Osteoblast (primary cell): ENCODE measurements at regions not wholly inside any gene's neighbourhood (a gene's known extent, or its start where the extent isn't known, plus 50 kb on each side); places are given as distances from the start of the nearest gene placed in this dataset.
A peak's percentile ranks its signal among the peaks of the same experiment; 100 is the strongest.

ENCODE experiments used
- DNase-seq: peaks from one replicate; pipeline ENCODE4 v3.0.0; 2011; ENCODE audit warnings: low spot score, mixed read lengths; ENCODE audit not compliant: insufficient read length; ENCODE audit errors: missing footprints
- H2AFZ ChIP-seq: 2 replicates; pipeline ENCODE4 v1.6.0; 2011; ENCODE audit warnings: mild to moderate bottlenecking, low read length
- H3K27ac ChIP-seq: 2 replicates; pipeline ENCODE4 v1.5.1; 2011; ENCODE audit warnings: mild to moderate bottlenecking, low read depth, low read length, moderate library complexity
- H3K27me3 ChIP-seq: 2 replicates; pipeline ENCODE4 v1.6.0; 2012; ENCODE audit warnings: mild to moderate bottlenecking, control low read depth, inconsistent platforms, low read length, moderate library complexity; ENCODE audit not compliant: insufficient read depth
- H3K36me3 ChIP-seq: 2 replicates; pipeline ENCODE4 v1.5.1; 2011; ENCODE audit warnings: mild to moderate bottlenecking, low read length, control low read depth, moderate library complexity; ENCODE audit not compliant: insufficient read depth
- H3K4me1 ChIP-seq: 2 replicates; pipeline ENCODE4 v1.5.1; 2011; ENCODE audit warnings: mild to moderate bottlenecking, low read length, control low read depth, moderate library complexity; ENCODE audit not compliant: insufficient read depth
- H3K4me2 ChIP-seq: 2 replicates; pipeline ENCODE4 v1.6.0; 2011; ENCODE audit warnings: mild to moderate bottlenecking, low read length; ENCODE audit not compliant: insufficient read depth
- H3K4me3 ChIP-seq: fragments of 200-600 bp; sonication (generic); 3 replicates; pipeline ENCODE4 v1.5.1; 2012; ENCODE audit warnings: mild to moderate bottlenecking, low read length, inconsistent platforms; ENCODE audit not compliant: insufficient read depth
- H3K79me2 ChIP-seq: 2 replicates; pipeline ENCODE4 v1.6.0; 2012; ENCODE audit warnings: mild to moderate bottlenecking, low read length, control low read depth, inconsistent platforms; ENCODE audit not compliant: insufficient read depth
- H3K9me3 ChIP-seq: 2 replicates; pipeline ENCODE4 v1.5.1; 2011; ENCODE audit warnings: low read depth, low read length, control low read depth
- H4K20me1 ChIP-seq: 2 replicates; pipeline ENCODE4 v1.6.0; 2012; ENCODE audit warnings: mild to moderate bottlenecking, low read length, control low read depth; ENCODE audit not compliant: insufficient read depth
- TF ChIP-seq, protein P1 (sequence below): IDR thresholded peaks from 2 replicates; pipeline ENCODE4 v1.5.1; 2011; ENCODE audit warnings: mild to moderate bottlenecking, low read depth, low read length, moderate library complexity; ENCODE audit errors: extremely low read depth

GRCh38 chr22:49014227-49015201 lies 813.2 kb downstream of the BRD1 start:
- Histone ChIP-seq H3K27me3 (no peaks in the 10 kb centered on the region), H2AFZ (no peak overlapping the region), H3K36me3 (no peaks in the 10 kb centered on the region), H3K9me3 (no peaks in the 10 kb centered on the region), H3K4me2 (no peak overlapping the region), H4K20me1 (no peaks in the 10 kb centered on the region), H3K79me2 (no peaks in the 10 kb centered on the region), H3K4me3 (no peak overlapping the region), H3K27ac (no peak overlapping the region), H3K4me1 (no peaks in the 10 kb centered on the region)
- TF ChIP-seq, protein P1, sequence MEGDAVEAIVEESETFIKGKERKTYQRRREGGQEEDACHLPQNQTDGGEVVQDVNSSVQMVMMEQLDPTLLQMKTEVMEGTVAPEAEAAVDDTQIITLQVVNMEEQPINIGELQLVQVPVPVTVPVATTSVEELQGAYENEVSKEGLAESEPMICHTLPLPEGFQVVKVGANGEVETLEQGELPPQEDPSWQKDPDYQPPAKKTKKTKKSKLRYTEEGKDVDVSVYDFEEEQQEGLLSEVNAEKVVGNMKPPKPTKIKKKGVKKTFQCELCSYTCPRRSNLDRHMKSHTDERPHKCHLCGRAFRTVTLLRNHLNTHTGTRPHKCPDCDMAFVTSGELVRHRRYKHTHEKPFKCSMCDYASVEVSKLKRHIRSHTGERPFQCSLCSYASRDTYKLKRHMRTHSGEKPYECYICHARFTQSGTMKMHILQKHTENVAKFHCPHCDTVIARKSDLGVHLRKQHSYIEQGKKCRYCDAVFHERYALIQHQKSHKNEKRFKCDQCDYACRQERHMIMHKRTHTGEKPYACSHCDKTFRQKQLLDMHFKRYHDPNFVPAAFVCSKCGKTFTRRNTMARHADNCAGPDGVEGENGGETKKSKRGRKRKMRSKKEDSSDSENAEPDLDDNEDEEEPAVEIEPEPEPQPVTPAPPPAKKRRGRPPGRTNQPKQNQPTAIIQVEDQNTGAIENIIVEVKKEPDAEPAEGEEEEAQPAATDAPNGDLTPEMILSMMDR, result no peak
- peak; percentile 47 for DNase-seq

- Histone ChIP-seq H3K9me3 (no peaks in the 10 kb centered on the region), H3K79me2 (no peaks in the 10 kb centered on the region), H3K4me1 (no peaks in the 10 kb centered on the region), H2AFZ (no peak overlapping the region), H3K4me3 (no peak overlapping the region), H3K27ac (no peak overlapping the region), H3K4me2 (no peak overlapping the region), H3K27me3 (no peaks in the 10 kb centered on the region), H3K36me3 (no peaks in the 10 kb centered on the region), H4K20me1 (no peaks in the 10 kb centered on the region)
- no peak for DNase-seq
- TF ChIP-seq, protein P1, result no peak
Observed at GRCh38 chr22:49013707-49014106, 814.0 kb downstream of the BRD1 start.

DNA sequence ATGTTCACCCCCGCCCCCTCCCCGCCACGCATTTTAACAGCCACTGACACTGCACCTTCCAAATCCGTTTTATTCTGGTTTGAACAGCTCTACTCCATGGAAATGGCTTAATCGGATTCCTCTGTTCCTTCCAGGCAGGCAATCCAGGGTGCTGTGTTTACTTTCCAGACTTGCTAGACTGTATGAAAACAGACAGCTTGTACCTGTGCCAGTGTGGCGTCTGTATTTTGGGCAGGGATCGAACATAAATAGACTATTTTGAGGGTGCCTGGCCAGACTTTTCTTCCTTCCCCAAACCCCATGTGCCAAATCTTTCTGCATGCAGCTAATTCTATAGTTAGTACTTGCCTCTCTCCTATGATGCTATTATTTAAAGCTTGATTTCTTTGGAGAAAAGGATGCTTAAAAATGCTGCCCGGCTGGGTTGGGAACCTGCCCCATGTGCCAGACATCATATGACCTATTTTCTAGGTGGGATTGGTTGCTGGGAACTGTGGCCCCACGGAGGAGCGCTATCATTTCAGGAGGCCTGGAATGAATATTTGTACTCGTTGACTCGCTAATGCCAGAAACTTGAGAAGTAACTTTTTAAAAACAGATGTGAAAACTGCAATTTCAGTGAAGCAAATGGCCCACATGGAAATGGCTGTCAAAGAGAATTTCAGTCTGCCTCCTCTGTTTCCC lies 814.8 kb downstream of the BRD1 start:
- Histone ChIP-seq H3K27ac (no peak overlapping the region), H3K9me3 (no peaks in the 10 kb centered on the region), H3K36me3 (no peaks in the 10 kb centered on the region), H3K27me3 (no peaks in the 10 kb centered on the region), H4K20me1 (no peaks in the 10 kb centered on the region), H3K4me1 (no peaks in the 10 kb centered on the region), H3K4me3 (no peak overlapping the region), H3K4me2 (no peak overlapping the region), H2AFZ (no peak overlapping the region), H3K79me2 (no peaks in the 10 kb centered on the region)
- TF ChIP-seq, protein P1, result no peak
- DNase-seq, result peak; percentile 52
